B cell (primary cell): ENCODE measurements at regions not wholly inside any gene's neighbourhood (a gene's known extent, or its start where the extent isn't known, plus 50 kb on each side); places are given as distances from the start of the nearest gene placed in this dataset.

Experiments
- EZH2 ChIP-seq: IDR thresholded peaks from 2 replicates; pipeline ENCODE4 v1.6.1; 2012; ENCODE audit warnings: borderline replicate concordance, low read depth, mild to moderate bottlenecking, moderate library complexity, low read length; ENCODE audit not compliant: insufficient read depth, poor library complexity, severe bottlenecking
- TF ChIP-seq, protein P1 (sequence below): fragments of 200-600 bp; IDR thresholded peaks from one replicate; pipeline ENCODE4 v1.8.0; 2022; ENCODE audit warnings: antibody characterized with exemption, mild to moderate bottlenecking

- TF ChIP-seq, protein P1, sequence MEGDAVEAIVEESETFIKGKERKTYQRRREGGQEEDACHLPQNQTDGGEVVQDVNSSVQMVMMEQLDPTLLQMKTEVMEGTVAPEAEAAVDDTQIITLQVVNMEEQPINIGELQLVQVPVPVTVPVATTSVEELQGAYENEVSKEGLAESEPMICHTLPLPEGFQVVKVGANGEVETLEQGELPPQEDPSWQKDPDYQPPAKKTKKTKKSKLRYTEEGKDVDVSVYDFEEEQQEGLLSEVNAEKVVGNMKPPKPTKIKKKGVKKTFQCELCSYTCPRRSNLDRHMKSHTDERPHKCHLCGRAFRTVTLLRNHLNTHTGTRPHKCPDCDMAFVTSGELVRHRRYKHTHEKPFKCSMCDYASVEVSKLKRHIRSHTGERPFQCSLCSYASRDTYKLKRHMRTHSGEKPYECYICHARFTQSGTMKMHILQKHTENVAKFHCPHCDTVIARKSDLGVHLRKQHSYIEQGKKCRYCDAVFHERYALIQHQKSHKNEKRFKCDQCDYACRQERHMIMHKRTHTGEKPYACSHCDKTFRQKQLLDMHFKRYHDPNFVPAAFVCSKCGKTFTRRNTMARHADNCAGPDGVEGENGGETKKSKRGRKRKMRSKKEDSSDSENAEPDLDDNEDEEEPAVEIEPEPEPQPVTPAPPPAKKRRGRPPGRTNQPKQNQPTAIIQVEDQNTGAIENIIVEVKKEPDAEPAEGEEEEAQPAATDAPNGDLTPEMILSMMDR: no peak
- no peak for TF ChIP-seq EZH2
Observed at GRCh38 chr1:30185809-30186208, 537.6 kb downstream of the MATN1 start.
